HUES64 (cell line): ENCODE measurements at regions not wholly inside any gene's neighbourhood (a gene's known extent, or its start where the extent isn't known, plus 50 kb on each side); places are given as distances from the start of the nearest gene placed in this dataset.
"Not testable (repeated sequence)": the region's sequence is repeated elsewhere in the genome, so short reads cannot be mapped to it uniquely, and the experiment has no call there.

Experiments
- H3K27ac ChIP-seq: 2 replicates; pipeline ENCODE4 v1.7.0; 2013; ENCODE audit warnings: low read depth, low read length, inconsistent platforms
- H3K27me3 ChIP-seq: 2 replicates; pipeline ENCODE4 v1.6.1; 2013; ENCODE audit warnings: mild to moderate bottlenecking, low read length; ENCODE audit not compliant: insufficient read depth
- H3K36me3 ChIP-seq: 2 replicates; pipeline ENCODE4 v1.6.1; 2013; ENCODE audit warnings: mild to moderate bottlenecking, low read length; ENCODE audit not compliant: insufficient read depth
- H3K4me1 ChIP-seq: 2 replicates; pipeline ENCODE4 v1.6.1; 2013; ENCODE audit warnings: mild to moderate bottlenecking, low read length, moderate library complexity; ENCODE audit not compliant: insufficient read depth
- H3K4me3 ChIP-seq: 2 replicates; pipeline ENCODE4 v1.5.1; 2013; ENCODE audit warnings: mild to moderate bottlenecking, low read length, moderate library complexity
- H3K9ac ChIP-seq: 2 replicates; pipeline ENCODE4 v1.6.1; 2013; ENCODE audit warnings: mild to moderate bottlenecking, low read depth, low read length
- H3K9me3 ChIP-seq: 2 replicates; pipeline ENCODE4 v1.6.1; 2013; ENCODE audit warnings: low read depth, low read length; ENCODE audit not compliant: insufficient read depth
- WGBS: fragments of 150-250, 120-280 bp; methylation state at CpG from one replicate; pipeline ENCODE4 v1.1.7; 2013; ENCODE audit warnings: missing lambda C conversion rate; 5-methylcytosine and 5-hydroxymethylcytosine counted together

DNA sequence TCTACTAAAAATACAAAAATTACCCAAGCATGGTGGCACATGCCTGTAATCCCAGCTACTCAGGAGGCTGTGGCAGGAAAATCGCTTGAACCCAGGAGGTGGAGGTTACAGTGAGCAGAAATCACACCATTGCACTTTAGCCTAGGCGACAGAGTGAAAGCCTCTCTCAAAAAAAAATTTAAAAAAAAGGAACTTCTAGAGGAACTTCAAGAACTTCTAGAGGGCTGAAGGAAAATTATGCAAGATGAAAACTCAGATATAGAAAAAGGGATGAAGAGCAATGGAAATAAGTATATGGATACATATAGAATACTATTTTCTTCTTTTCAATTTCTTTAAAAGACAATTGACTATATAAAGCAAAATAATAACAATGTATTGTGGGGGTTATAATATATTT is 51.2 kb upstream of the PRR5 start:
- no peak overlapping the region for H3K4me3 ChIP-seq
- whole genome bisulfite sequencing, result 87% methylated on average over 2 of the region's 2 CpGs
- H3K4me1 ChIP-seq, result no peaks in the 10 kb centered on the region
- no peak overlapping the region for H3K9ac ChIP-seq
- no peak overlapping the region for H3K27ac ChIP-seq
- no peaks in the 10 kb centered on the region for H3K27me3 ChIP-seq
- H3K36me3 ChIP-seq, result no peaks in the 10 kb centered on the region
- H3K9me3 ChIP-seq, result no peaks in the 10 kb centered on the region

DNA sequence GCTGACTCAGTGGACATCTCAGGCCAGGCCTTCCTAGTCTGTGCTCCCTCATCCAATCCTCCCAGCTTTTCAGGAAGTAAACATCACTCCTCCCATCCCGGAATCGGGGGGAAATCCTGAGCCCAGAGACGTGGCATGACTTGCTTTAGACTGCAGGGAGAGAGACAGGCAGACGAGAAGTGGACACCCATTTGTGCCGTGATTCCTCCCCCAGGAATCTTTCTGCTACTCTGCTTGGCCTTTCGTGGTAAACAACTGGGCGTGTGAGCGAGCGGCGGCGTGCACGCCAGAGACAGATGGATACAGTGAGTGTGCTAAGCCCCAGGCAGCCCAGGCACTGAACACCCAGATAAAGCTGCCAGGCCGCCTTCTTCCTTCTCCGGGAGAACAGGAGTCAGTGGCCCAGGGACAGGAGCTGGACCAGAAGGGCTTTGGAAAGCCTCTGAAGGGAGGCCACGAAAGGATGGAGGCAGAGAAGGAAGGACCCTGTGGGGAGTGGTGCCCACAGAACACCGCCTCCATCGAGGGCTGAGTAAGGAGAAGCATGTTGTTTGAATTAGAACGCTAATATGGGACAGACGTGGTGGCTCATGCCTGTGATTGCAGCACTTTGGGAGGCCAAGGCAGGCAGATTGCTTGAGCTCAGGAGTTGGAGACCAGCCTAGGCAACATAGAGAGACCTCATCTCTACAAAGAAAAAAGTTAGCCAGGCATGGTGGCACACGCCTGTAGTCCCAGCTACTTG is 53.0 kb upstream of the PRR5 start:
- no peaks in the 10 kb centered on the region for H3K36me3 ChIP-seq
- 92% methylated on average over 20 of the region's 20 CpGs for WGBS
- H3K4me1 ChIP-seq, result no peaks in the 10 kb centered on the region
- H3K4me3 ChIP-seq, result no peak overlapping the region
- no peaks in the 10 kb centered on the region for H3K27me3 ChIP-seq
- no peak overlapping the region for H3K9ac ChIP-seq
- no peak overlapping the region for H3K27ac ChIP-seq
- no peaks in the 10 kb centered on the region for H3K9me3 ChIP-seq

DNA sequence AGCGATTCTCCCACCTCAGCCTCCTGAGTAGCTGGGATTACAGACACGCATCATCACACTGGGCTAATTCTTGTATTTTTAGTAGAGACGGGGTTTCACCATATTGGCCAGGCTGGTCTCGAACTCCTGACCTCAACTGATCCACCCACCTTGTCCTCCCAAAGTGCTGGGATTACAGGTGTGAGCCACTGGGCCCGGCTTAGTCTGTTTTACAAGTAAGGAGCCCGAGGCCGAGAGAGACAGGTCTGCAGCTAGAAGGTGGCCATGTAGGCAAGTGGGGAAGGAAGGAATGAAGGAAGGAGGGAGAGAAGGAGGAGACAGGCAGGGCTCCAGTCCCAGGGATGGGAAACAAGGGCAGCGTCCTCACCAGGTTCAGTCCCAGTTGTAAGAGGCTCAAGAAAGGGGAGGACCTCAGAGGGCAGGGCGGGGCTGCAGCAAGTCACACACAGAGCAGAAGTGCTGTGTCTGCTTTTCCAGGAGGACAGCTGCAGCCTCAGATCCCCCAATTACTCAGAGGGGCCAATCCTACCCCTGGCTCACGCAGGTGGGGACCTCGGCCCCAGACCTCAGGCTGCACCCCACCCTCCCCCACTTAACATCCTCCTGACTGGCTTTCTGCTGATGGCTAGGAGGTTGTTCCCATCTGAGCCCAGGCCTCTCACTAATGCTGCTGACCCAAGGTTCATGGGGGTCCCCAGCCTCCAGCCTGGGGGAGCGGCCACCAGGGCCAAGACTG is 53.8 kb upstream of the PRR5 start:
- 87% methylated on average over 12 of the region's 12 CpGs for WGBS
- Histone ChIP-seq H3K4me1 (no peaks in the 10 kb centered on the region), H3K9ac (no peak overlapping the region), H3K27me3 (no peaks in the 10 kb centered on the region), H3K9me3 (no peaks in the 10 kb centered on the region), H3K27ac (no peak overlapping the region), H3K4me3 (no peak overlapping the region), H3K36me3 (no peaks in the 10 kb centered on the region)

DNA sequence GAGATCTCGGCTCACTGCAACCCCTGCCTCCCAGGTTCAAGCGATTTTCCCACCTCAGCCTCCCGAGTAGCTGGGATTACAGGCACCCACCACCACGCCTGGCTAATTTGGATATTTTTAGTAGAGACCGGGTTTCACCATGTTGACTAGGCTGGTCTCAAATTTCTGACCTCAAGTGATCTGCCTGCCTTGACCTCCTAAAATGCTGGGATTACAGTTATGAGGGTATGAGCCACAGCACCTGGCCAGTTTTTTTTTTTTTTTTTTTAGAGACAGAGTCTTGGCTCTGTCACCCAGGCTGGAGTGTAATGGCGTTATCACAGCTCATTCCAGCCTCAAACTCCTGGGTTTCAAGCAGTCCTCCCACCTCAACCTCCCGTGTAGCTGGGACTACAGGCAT is 54.9 kb upstream of the PRR5 start:
- H3K9me3 ChIP-seq, result no peaks in the 10 kb centered on the region
- H3K4me1 ChIP-seq, result no peaks in the 10 kb centered on the region
- H3K27me3 ChIP-seq, result no peaks in the 10 kb centered on the region
- no peaks in the 10 kb centered on the region for H3K36me3 ChIP-seq
- H3K27ac ChIP-seq, result no peak overlapping the region
- 93% methylated on average over 6 of the region's 7 CpGs for WGBS
- no peak overlapping the region for H3K9ac ChIP-seq
- H3K4me3 ChIP-seq, result no peak overlapping the region

DNA sequence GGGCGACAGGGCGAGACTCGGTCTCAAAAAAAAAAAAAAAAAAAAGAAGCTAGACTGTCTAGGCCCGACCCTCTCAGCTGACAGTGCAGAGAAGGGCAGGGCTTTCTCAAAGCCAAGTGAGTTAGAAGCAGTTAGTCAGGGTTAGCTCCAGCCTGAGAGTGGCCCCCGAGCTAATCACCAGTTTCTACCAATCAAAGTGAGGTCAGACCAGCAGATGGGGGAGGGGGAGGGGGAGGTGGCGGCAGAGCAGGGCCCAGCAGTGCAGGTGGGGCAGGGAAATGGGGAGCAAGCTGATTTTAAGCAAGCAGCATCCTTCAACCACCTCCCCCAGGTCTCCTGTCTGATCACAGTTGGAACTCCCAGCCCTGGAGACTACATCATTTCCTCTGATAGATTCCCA is 55.3 kb upstream of the PRR5 start:
- 84% methylated on average over 5 of the region's 6 CpGs for WGBS
- Histone ChIP-seq H3K9ac (no peak overlapping the region), H3K4me1 (no peaks in the 10 kb centered on the region), H3K9me3 (no peaks in the 10 kb centered on the region), H3K36me3 (no peaks in the 10 kb centered on the region), H3K27ac (no peak overlapping the region), H3K4me3 (no peak overlapping the region), H3K27me3 (no peaks in the 10 kb centered on the region)

DNA sequence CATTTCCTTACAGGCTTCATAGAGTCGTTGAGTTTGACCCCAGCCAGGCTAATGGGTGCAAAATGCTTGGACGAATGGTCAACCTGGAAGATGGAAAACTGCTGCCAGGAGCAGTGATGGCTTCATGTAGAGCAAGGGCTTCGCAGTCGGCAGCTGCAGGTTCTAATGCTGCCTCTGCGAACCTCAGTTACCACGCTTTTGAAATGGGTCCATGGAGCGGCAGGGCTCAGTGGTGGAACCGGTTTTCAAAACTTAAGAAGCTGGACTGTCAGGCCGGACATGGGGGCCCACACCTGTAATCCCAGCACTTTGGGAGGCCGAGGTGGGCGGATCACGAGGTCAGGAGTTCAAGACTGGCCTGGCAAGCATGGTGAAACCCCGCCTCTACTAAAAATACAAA is 55.9 kb upstream of the PRR5 start:
- 93% methylated on average over 13 of the region's 13 CpGs for WGBS
- no peaks in the 10 kb centered on the region for H3K27me3 ChIP-seq

DNA sequence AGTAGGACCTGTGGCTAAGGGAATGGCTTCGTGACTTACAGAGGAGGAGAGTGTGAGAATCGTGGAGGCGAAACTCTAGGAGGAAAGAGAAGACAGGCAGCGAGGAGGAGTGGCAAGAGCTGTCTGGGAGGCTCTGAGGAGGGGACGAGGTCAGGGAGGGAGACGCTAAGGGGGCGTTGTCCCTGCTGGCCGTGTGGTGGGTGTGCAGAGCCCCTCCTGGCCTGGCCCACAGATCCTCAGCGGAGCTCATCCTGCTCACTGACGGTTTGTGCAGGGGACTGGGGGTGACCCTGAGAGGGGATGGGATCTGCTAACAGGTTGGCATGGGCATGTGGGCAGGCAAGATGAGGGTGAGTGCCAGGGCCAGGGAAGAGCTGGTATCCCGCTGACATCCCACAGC is 56.5 kb upstream of the PRR5 start:
- WGBS, result 81% methylated on average over 11 of the region's 11 CpGs
- Histone ChIP-seq H3K4me3 (no peak overlapping the region), H3K27me3 (no peaks in the 10 kb centered on the region)

More for the DNA sequence above, 55.9 kb upstream of the PRR5 start:
- Histone ChIP-seq H3K27ac (no peak overlapping the region), H3K4me3 (no peak overlapping the region), H3K9ac (no peak overlapping the region), H3K4me1 (no peaks in the 10 kb centered on the region), H3K9me3 (no peaks in the 10 kb centered on the region), H3K36me3 (no peaks in the 10 kb centered on the region)

DNA sequence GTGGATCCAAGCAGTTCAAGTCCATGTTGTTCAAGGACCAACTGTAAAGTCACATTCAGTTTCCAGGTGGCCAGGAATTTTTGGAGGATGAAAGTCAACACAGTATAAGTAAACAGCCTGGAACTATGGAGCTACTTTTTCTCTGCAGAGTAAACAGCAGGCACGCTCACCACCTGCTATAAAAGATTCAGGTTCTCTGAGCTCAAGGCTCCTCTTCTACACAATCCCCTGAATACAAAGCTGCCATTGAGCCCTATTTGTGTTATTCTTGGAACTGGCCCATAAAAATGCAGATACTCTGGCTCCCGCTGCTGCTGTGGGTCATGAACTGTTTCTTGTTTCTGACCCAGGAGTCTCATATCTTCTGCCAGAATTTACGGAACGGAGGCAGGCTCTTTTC is 56.9 kb upstream of the PRR5 start:
- no peaks in the 10 kb centered on the region for H3K4me1 ChIP-seq
- no peaks in the 10 kb centered on the region for H3K9me3 ChIP-seq
- no peak overlapping the region for H3K4me3 ChIP-seq
- no peak overlapping the region for H3K27ac ChIP-seq
- no peaks in the 10 kb centered on the region for H3K27me3 ChIP-seq
- 89% methylated on average over 4 of the region's 4 CpGs for WGBS
- H3K36me3 ChIP-seq, result no peaks in the 10 kb centered on the region
- no peak overlapping the region for H3K9ac ChIP-seq

More for the DNA sequence above, 56.5 kb upstream of the PRR5 start:
- H3K36me3 ChIP-seq, result no peaks in the 10 kb centered on the region
- H3K27ac ChIP-seq, result no peak overlapping the region
- no peak overlapping the region for H3K9ac ChIP-seq
- no peaks in the 10 kb centered on the region for H3K9me3 ChIP-seq
- H3K4me1 ChIP-seq, result no peaks in the 10 kb centered on the region

DNA sequence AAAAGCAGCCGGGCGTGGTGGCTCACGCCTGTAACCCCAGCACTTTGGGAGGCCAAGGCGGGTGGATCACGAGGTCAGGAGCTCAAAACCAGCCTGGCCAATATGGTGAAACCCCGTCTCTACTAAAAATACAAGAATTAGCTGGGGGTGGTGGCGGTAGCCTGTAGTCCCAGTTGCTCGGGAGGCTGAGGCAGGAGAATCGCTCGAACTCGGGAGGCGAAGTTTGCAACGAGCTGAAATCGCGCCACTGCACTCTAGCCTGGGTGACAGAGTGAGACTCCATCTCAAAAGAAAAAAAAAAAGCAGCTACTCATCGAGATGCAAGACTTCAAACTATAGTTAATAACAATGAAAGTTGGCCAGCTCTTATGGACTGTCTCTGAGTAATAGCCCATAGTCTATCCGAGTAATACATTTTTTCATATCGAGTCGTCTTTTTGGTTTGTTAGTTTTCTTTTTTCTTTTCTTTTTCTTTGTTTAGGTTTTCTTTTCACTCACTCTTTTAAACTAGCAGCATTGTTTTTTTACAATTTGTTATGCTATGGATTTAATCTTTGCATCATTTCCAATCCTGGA is 58.4 kb upstream of the PRR5 start:
- not testable (repeated sequence) for H3K4me1 ChIP-seq, H3K36me3 ChIP-seq, H3K9ac ChIP-seq, H3K27ac ChIP-seq, H3K27me3 ChIP-seq, H3K4me3 ChIP-seq, H3K9me3 ChIP-seq
- 93% methylated on average over 16 of the region's 19 CpGs for WGBS

DNA sequence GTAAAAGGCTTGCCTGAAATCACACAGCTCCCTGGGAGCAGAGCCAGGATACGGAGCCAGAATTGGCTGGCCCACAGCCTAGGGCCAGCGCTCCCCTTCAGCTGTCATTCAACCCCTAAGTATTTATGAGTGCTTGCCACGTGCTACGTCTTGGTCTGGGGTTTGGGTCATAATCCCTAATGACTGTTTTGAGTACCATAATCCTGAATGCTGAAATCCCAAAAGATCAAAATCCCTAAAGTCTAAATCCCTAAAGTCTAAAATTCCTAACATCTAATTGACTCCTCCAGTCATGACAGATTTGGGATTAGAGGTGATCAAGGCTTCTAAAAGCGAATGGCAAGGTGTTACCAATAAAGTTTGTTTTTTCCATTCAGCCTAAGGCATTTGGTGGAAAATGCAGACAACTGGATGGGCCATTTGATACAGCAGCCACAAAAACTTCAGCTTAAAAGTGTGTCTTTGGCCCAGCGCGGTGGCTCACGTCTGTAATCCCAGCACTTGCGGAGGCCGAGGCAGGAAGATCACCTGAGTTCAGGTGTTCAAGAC is 59.8 kb upstream of the PRR5 start:
- WGBS, result 93% methylated on average over 10 of the region's 10 CpGs
- Histone ChIP-seq H3K36me3 (no peaks in the 10 kb centered on the region), H3K27ac (no peak overlapping the region), H3K27me3 (no peaks in the 10 kb centered on the region), H3K9ac (no peak overlapping the region), H3K9me3 (no peaks in the 10 kb centered on the region), H3K4me1 (no peaks in the 10 kb centered on the region), H3K4me3 (no peak overlapping the region)

DNA sequence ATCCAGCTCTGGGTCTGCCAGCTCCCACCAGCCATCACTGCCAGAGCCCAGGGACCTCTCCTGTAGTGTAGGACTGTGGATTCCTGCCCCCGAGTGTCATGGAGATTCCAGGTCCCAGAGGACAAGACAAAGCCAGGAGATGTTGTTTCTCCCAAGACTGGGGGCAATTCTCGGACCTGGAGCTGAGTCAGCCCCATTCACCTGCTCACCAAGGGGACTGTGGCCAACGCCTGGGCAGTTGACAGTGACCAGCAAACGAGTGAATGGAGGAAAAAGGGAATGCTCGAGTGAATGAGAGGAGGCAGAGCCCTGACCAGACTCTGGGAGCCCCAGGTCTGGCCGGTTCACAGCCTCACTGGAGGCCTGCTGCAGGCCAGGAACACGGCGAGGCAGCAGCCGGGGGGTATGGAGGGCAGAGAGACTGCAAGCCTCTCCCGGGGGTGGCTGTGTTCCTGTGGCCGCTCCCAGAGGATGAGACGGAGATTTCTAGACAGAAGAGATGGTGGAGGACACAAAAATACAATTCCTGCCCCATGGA is 61.3 kb upstream of the PRR5 start:
- H3K36me3 ChIP-seq, result no peaks in the 10 kb centered on the region
- H3K27ac ChIP-seq, result no peak overlapping the region
- no peaks in the 10 kb centered on the region for H3K9me3 ChIP-seq
- WGBS, result 91% methylated on average over 12 of the region's 12 CpGs
- no peaks in the 10 kb centered on the region for H3K4me1 ChIP-seq
- H3K27me3 ChIP-seq, result no peaks in the 10 kb centered on the region
- H3K9ac ChIP-seq, result no peak overlapping the region
- no peak overlapping the region for H3K4me3 ChIP-seq
